Activated naive CD8-positive, alpha-beta T cell treated with anti-CD3 and anti-CD28 coated beads for 36 hours (primary cell): ENCODE measurements at regions not wholly inside any gene's neighbourhood (a gene's known extent, or its start where the extent isn't known, plus 50 kb on each side); places are given as distances from the start of the nearest gene placed in this dataset.
A peak's percentile ranks its signal among the peaks of the same experiment; 100 is the strongest.

Experiments
- DNase-seq: peaks from one replicate; pipeline ENCODE4 v3.0.0; 2021
- H3K27ac Mint-ChIP-seq: one replicate; pipeline ENCODE4 v1.8.0; 2022; ENCODE audit warnings: mild to moderate bottlenecking, moderate library complexity, mixed read lengths
- H3K27me3 Mint-ChIP-seq: one replicate; pipeline ENCODE4 v1.8.0; 2022; ENCODE audit warnings: mild to moderate bottlenecking, mixed read lengths
- H3K36me3 Mint-ChIP-seq: one replicate; pipeline ENCODE4 v1.8.0; 2021; ENCODE audit warnings: mild to moderate bottlenecking, mixed read lengths
- H3K4me1 Mint-ChIP-seq: one replicate; pipeline ENCODE4 v1.8.0; 2021; ENCODE audit warnings: mixed read lengths
- H3K4me3 Mint-ChIP-seq: one replicate; pipeline ENCODE4 v1.8.0; 2022; ENCODE audit warnings: mild to moderate bottlenecking, moderate library complexity, mixed read lengths
- H3K9me3 Mint-ChIP-seq: one replicate; pipeline ENCODE4 v1.8.0; 2022; ENCODE audit warnings: mixed read lengths

GRCh38 chr5:8434501-8434900, 565.6 kb downstream of the MTRR start:
- no peaks in the 10 kb centered on the region for H3K9me3 Mint-ChIP-seq
- H3K4me3 Mint-ChIP-seq: no peak overlapping the region
- H3K36me3 Mint-ChIP-seq: peaks cover 7% of the 10 kb centered on the region
- no peak overlapping the region for H3K27ac Mint-ChIP-seq
- H3K27me3 Mint-ChIP-seq: no peaks in the 10 kb centered on the region
- DNase-seq: no peak
- H3K4me1 Mint-ChIP-seq: no peaks in the 10 kb centered on the region

- no peak for DNase-seq
- Mint-ChIP-seq H3K4me3 (no peak overlapping the region), H3K27me3 (no peaks in the 10 kb centered on the region), H3K9me3 (no peaks in the 10 kb centered on the region), H3K36me3 (peaks cover 7% of the 10 kb centered on the region), H3K27ac (no peak overlapping the region), H3K4me1 (no peaks in the 10 kb centered on the region)
These were observed 568.0 kb downstream of the MTRR start for GRCh38 chr5:8436924-8437323.

- Mint-ChIP-seq H3K9me3 (no peaks in the 10 kb centered on the region), H3K4me3 (no peak overlapping the region), H3K4me1 (no peaks in the 10 kb centered on the region), H3K27me3 (no peaks in the 10 kb centered on the region), H3K36me3 (peaks cover 11% of the 10 kb centered on the region), H3K27ac (no peak overlapping the region)
- no peak for DNase-seq
These were observed 576.2 kb downstream of the MTRR start for GRCh38 chr5:8445139-8445538.

- no peak for DNase-seq
- Mint-ChIP-seq H3K9me3 (no peaks in the 10 kb centered on the region), H3K27me3 (no peaks in the 10 kb centered on the region), H3K4me1 (no peaks in the 10 kb centered on the region), H3K4me3 (no peak overlapping the region), H3K36me3 (peaks cover 11% of the 10 kb centered on the region), H3K27ac (no peak overlapping the region)
These were observed 577.2 kb downstream of the MTRR start for GRCh38 chr5:8446179-8446578.

GRCh38 chr5:8456846-8457186, 587.9 kb downstream of the MTRR start:
- Mint-ChIP-seq H3K4me3 (peak overlapping the region; percentile 88), H3K27ac (peak overlapping the region; percentile 76), H3K4me1 (peaks cover 29% of the 10 kb centered on the region), H3K36me3 (peaks cover 11% of the 10 kb centered on the region), H3K9me3 (no peaks in the 10 kb centered on the region), H3K27me3 (no peaks in the 10 kb centered on the region)
- DNase-seq: no peak

GRCh38 chr5:8457187-8458037, 588.5 kb downstream of the MTRR start:
- Mint-ChIP-seq H3K9me3 (no peaks in the 10 kb centered on the region), H3K27me3 (no peaks in the 10 kb centered on the region), H3K36me3 (peaks cover 13% of the 10 kb centered on the region), H3K4me1 (peaks cover 29% of the 10 kb centered on the region), H3K27ac (peak overlapping the region; percentile 76), H3K4me3 (peak overlapping the region; percentile 88)
- DNase-seq: peak; percentile 88

- no peaks in the 10 kb centered on the region for H3K9me3 Mint-ChIP-seq
- H3K27ac Mint-ChIP-seq: peak overlapping the region; percentile 89
- H3K27me3 Mint-ChIP-seq: no peaks in the 10 kb centered on the region
- H3K4me1 Mint-ChIP-seq: peaks cover 29% of the 10 kb centered on the region
- DNase-seq: no peak
- peak overlapping the region; percentile 88 for H3K4me3 Mint-ChIP-seq
- H3K36me3 Mint-ChIP-seq: peaks cover 16% of the 10 kb centered on the region
These were observed 589.1 kb downstream of the MTRR start for GRCh38 chr5:8458038-8458383.

GRCh38 chr5:8461543-8461942, 592.6 kb downstream of the MTRR start:
- H3K4me1 Mint-ChIP-seq: peaks cover 19% of the 10 kb centered on the region
- H3K36me3 Mint-ChIP-seq: peaks cover 14% of the 10 kb centered on the region
- no peak overlapping the region for H3K4me3 Mint-ChIP-seq
- H3K9me3 Mint-ChIP-seq: no peaks in the 10 kb centered on the region
- no peak overlapping the region for H3K27ac Mint-ChIP-seq
- DNase-seq: no peak
- H3K27me3 Mint-ChIP-seq: no peaks in the 10 kb centered on the region

GRCh38 chr5:8462565-8462964, 593.6 kb downstream of the MTRR start:
- Mint-ChIP-seq H3K4me1 (peaks cover 12% of the 10 kb centered on the region), H3K36me3 (peaks cover 14% of the 10 kb centered on the region), H3K27ac (no peak overlapping the region), H3K9me3 (no peaks in the 10 kb centered on the region), H3K4me3 (no peak overlapping the region), H3K27me3 (no peaks in the 10 kb centered on the region)
- DNase-seq: no peak

GRCh38 chr5:8470489-8470888, 601.5 kb downstream of the MTRR start:
- peaks cover 14% of the 10 kb centered on the region for H3K9me3 Mint-ChIP-seq
- H3K4me1 Mint-ChIP-seq: no peaks in the 10 kb centered on the region
- DNase-seq: no peak

GRCh38 chr5:8471581-8471980, 602.6 kb downstream of the MTRR start:
- no peaks in the 10 kb centered on the region for H3K27me3 Mint-ChIP-seq
- H3K9me3 Mint-ChIP-seq: peaks cover 14% of the 10 kb centered on the region
- no peaks in the 10 kb centered on the region for H3K4me1 Mint-ChIP-seq
- H3K27ac Mint-ChIP-seq: no peak overlapping the region
- no peak for DNase-seq
- no peak overlapping the region for H3K4me3 Mint-ChIP-seq
- H3K36me3 Mint-ChIP-seq: peaks cover 6% of the 10 kb centered on the region

More at GRCh38 chr5:8470489-8470888, 601.5 kb downstream of the MTRR start:
- Mint-ChIP-seq H3K27me3 (no peaks in the 10 kb centered on the region), H3K36me3 (peaks cover 6% of the 10 kb centered on the region), H3K4me3 (no peak overlapping the region), H3K27ac (no peak overlapping the region)

- Mint-ChIP-seq H3K27ac (no peak overlapping the region), H3K27me3 (no peaks in the 10 kb centered on the region), H3K36me3 (peaks cover 6% of the 10 kb centered on the region), H3K4me1 (no peaks in the 10 kb centered on the region), H3K4me3 (no peak overlapping the region), H3K9me3 (peaks cover 15% of the 10 kb centered on the region)
- DNase-seq: no peak
These were observed 604.1 kb downstream of the MTRR start for GRCh38 chr5:8473016-8473415.

GRCh38 chr5:8473827-8474568, 605.0 kb downstream of the MTRR start:
- DNase-seq: no peak
- no peaks in the 10 kb centered on the region for H3K4me1 Mint-ChIP-seq

GRCh38 chr5:8474569-8474930, 605.6 kb downstream of the MTRR start:
- H3K4me3 Mint-ChIP-seq: no peak overlapping the region
- H3K9me3 Mint-ChIP-seq: peaks cover 17% of the 10 kb centered on the region
- DNase-seq: no peak
- no peaks in the 10 kb centered on the region for H3K27me3 Mint-ChIP-seq
- H3K27ac Mint-ChIP-seq: no peak overlapping the region
- H3K36me3 Mint-ChIP-seq: peaks cover 6% of the 10 kb centered on the region
- H3K4me1 Mint-ChIP-seq: no peaks in the 10 kb centered on the region

More at GRCh38 chr5:8473827-8474568, 605.0 kb downstream of the MTRR start:
- H3K27me3 Mint-ChIP-seq: no peaks in the 10 kb centered on the region
- H3K4me3 Mint-ChIP-seq: no peak overlapping the region
- H3K27ac Mint-ChIP-seq: no peak overlapping the region
- H3K36me3 Mint-ChIP-seq: peaks cover 6% of the 10 kb centered on the region
- peaks cover 17% of the 10 kb centered on the region for H3K9me3 Mint-ChIP-seq

- Mint-ChIP-seq H3K36me3 (no peaks in the 10 kb centered on the region), H3K27ac (no peak overlapping the region), H3K4me3 (no peak overlapping the region), H3K9me3 (peaks cover 3% of the 10 kb centered on the region), H3K4me1 (no peaks in the 10 kb centered on the region), H3K27me3 (peaks cover 4% of the 10 kb centered on the region)
- no peak for DNase-seq
These were observed 609.4 kb downstream of the MTRR start for GRCh38 chr5:8478326-8478725.

GRCh38 chr5:8481007-8481406, 612.1 kb downstream of the MTRR start:
- Mint-ChIP-seq H3K36me3 (no peaks in the 10 kb centered on the region), H3K27me3 (peaks cover 4% of the 10 kb centered on the region), H3K4me3 (no peak overlapping the region), H3K9me3 (peaks cover 3% of the 10 kb centered on the region), H3K4me1 (no peaks in the 10 kb centered on the region), H3K27ac (no peak overlapping the region)
- no peak for DNase-seq
